ENCODE measurements at regions not wholly inside any gene's neighbourhood (a gene's known extent, or its start where the extent isn't known, plus 50 kb on each side); places are given as distances from the start of the nearest gene placed in this dataset.

GRCh38 chr2:125696560-125696959, 959.4 kb upstream of the GYPC start:
- DNase-seq (ENCODE audit: low read depth) = peak; percentile 55

GRCh38 chr2:125698280-125698679, 957.7 kb upstream of the GYPC start:
- DNase-seq (ENCODE audit: low read depth) = no peak

- DNase-seq (ENCODE audit: low read depth) = no peak
These were observed 954.9 kb upstream of the GYPC start for GRCh38 chr2:125701070-125701469.

GRCh38 chr2:125707611-125708010, 948.3 kb upstream of the GYPC start:
- no peak for DNase-seq (ENCODE audit: low read depth)

GRCh38 chr2:125710561-125710960, 945.4 kb upstream of the GYPC start:
- no peak for DNase-seq (ENCODE audit: low read depth)

GRCh38 chr2:125711075-125711474, 944.9 kb upstream of the GYPC start:
- DNase-seq (ENCODE audit: low read depth) = no peak

- DNase-seq (ENCODE audit: low read depth) = no peak
These were observed 942.4 kb upstream of the GYPC start for GRCh38 chr2:125713533-125713932.

GRCh38 chr2:125721072-125721721, 934.8 kb upstream of the GYPC start:
- DNase-seq (ENCODE audit: low read depth) = no peak

- no peak for DNase-seq (ENCODE audit: low read depth)
These were observed 925.0 kb upstream of the GYPC start for GRCh38 chr2:125730921-125731320.

GRCh38 chr2:125736306-125736705, 919.7 kb upstream of the GYPC start:
- DNase-seq (ENCODE audit: low read depth) = no peak

- peak; percentile 44 for DNase-seq (ENCODE audit: low read depth)
These were observed 910.4 kb upstream of the GYPC start for GRCh38 chr2:125745514-125745913.

- DNase-seq (ENCODE audit: low read depth) = no peak
These were observed 909.4 kb upstream of the GYPC start for GRCh38 chr2:125746321-125747164.

- DNase-seq (ENCODE audit: low read depth) = no peak
These were observed 908.9 kb upstream of the GYPC start for GRCh38 chr2:125747165-125747425.

- DNase-seq (ENCODE audit: low read depth) = no peak
These were observed 899.5 kb upstream of the GYPC start for GRCh38 chr2:125756431-125756830.

GRCh38 chr2:125796784-125797183, 859.2 kb upstream of the GYPC start:
- no peak for DNase-seq (ENCODE audit: low read depth)

GRCh38 chr2:125797192-125797591, 858.8 kb upstream of the GYPC start:
- no peak for DNase-seq (ENCODE audit: low read depth)

GRCh38 chr2:125822746-125823145, 833.2 kb upstream of the GYPC start:
- no peak for DNase-seq (ENCODE audit: low read depth)

- peak; percentile 6 for DNase-seq (ENCODE audit: low read depth)
These were observed 830.2 kb upstream of the GYPC start for GRCh38 chr2:125825781-125826180.

GRCh38 chr2:125837128-125837527, 818.8 kb upstream of the GYPC start:
- no peak for DNase-seq (ENCODE audit: low read depth)

- no peak for DNase-seq (ENCODE audit: low read depth)
These were observed 818.3 kb upstream of the GYPC start for GRCh38 chr2:125837611-125838010.

GRCh38 chr2:125839945-125840344, 816.0 kb upstream of the GYPC start:
- no peak for DNase-seq (ENCODE audit: low read depth)

- no peak for DNase-seq (ENCODE audit: low read depth)
These were observed 813.9 kb upstream of the GYPC start for GRCh38 chr2:125842041-125842440.

GRCh38 chr2:125850541-125850940, 805.4 kb upstream of the GYPC start:
- DNase-seq (ENCODE audit: low read depth) = no peak

Data from HT1080 (cell line).